Ishikawa (cell line): ENCODE measurements at regions not wholly inside any gene's neighbourhood (a gene's known extent, or its start where the extent isn't known, plus 50 kb on each side); places are given as distances from the start of the nearest gene placed in this dataset.

Experiments used
- CEBPB ChIP-seq: IDR thresholded peaks from 2 replicates; pipeline ENCODE4 v1.6.1; 2012
- CREB1 ChIP-seq: IDR thresholded peaks from 2 replicates; pipeline ENCODE4 v1.6.1; 2012; ENCODE audit warnings: low read depth
- FOXM1 ChIP-seq: IDR thresholded peaks from 2 replicates; pipeline ENCODE4 v1.6.1; 2012; ENCODE audit warnings: low read depth, borderline replicate concordance
- NFIC ChIP-seq: IDR thresholded peaks from 2 replicates; pipeline ENCODE4 v1.6.1; 2012
- RAD21 ChIP-seq: IDR thresholded peaks from 2 replicates; pipeline ENCODE4 v1.6.1; 2012; ENCODE audit warnings: low read depth
- TAF1 ChIP-seq: IDR thresholded peaks from 2 replicates; pipeline ENCODE4 v1.6.1; 2012; ENCODE audit warnings: low read depth, mild to moderate bottlenecking
- TCF12 ChIP-seq: IDR thresholded peaks from 2 replicates; pipeline ENCODE4 v1.6.1; 2012; ENCODE audit warnings: low read depth
- TEAD4 ChIP-seq: IDR thresholded peaks from 2 replicates; pipeline ENCODE4 v1.6.1; 2012
- YY1 ChIP-seq: IDR thresholded peaks from 2 replicates; pipeline ENCODE4 v1.6.1; 2012; ENCODE audit warnings: low read depth
- ZBTB7A ChIP-seq: IDR thresholded peaks from 2 replicates; pipeline ENCODE4 v1.6.1; 2012; ENCODE audit warnings: low read depth
- TF ChIP-seq, protein P1 (sequence below): IDR thresholded peaks from 2 replicates; pipeline ENCODE4 v1.6.1; 2012; ENCODE audit warnings: low read depth, mild to moderate bottlenecking
- TF ChIP-seq, protein P2 (sequence below): IDR thresholded peaks from 2 replicates; pipeline ENCODE4 v1.6.1; 2012
- TF ChIP-seq, protein P3 (sequence below): IDR thresholded peaks from 2 replicates; pipeline ENCODE4 v1.6.1; 2012

DNA sequence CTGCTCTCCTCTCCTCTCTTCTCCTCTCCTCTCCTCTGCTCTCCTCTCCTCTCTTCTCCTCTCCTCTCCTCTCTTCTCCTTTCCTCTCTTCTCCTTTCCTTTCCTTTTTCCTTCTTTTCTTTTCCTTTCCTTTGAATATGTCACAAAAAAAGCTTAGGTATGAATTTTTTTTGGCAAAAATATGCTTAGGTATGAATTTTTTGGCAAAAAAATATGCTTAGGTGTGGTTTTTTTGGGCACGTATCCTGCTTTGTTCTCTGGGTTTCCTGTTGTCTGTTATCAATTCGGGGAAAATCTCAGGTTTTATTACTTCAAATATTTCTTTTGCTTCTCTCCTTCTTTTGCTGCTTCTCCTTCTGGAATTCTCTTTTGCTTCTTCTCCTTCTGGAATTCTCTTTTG, 155.5 kb upstream of the PMEPA1 start:
- TF ChIP-seq TAF1 (no peak), TCF12 (no peak), CEBPB (no peak), ZBTB7A (no peak), RAD21 (no peak), YY1 (no peak), CREB1 (no peak), TEAD4 (no peak), FOXM1 (no peak), NFIC (no peak)
- TF ChIP-seq, protein P1, sequence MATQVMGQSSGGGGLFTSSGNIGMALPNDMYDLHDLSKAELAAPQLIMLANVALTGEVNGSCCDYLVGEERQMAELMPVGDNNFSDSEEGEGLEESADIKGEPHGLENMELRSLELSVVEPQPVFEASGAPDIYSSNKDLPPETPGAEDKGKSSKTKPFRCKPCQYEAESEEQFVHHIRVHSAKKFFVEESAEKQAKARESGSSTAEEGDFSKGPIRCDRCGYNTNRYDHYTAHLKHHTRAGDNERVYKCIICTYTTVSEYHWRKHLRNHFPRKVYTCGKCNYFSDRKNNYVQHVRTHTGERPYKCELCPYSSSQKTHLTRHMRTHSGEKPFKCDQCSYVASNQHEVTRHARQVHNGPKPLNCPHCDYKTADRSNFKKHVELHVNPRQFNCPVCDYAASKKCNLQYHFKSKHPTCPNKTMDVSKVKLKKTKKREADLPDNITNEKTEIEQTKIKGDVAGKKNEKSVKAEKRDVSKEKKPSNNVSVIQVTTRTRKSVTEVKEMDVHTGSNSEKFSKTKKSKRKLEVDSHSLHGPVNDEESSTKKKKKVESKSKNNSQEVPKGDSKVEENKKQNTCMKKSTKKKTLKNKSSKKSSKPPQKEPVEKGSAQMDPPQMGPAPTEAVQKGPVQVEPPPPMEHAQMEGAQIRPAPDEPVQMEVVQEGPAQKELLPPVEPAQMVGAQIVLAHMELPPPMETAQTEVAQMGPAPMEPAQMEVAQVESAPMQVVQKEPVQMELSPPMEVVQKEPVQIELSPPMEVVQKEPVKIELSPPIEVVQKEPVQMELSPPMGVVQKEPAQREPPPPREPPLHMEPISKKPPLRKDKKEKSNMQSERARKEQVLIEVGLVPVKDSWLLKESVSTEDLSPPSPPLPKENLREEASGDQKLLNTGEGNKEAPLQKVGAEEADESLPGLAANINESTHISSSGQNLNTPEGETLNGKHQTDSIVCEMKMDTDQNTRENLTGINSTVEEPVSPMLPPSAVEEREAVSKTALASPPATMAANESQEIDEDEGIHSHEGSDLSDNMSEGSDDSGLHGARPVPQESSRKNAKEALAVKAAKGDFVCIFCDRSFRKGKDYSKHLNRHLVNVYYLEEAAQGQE = no peak
- TF ChIP-seq, protein P2, sequence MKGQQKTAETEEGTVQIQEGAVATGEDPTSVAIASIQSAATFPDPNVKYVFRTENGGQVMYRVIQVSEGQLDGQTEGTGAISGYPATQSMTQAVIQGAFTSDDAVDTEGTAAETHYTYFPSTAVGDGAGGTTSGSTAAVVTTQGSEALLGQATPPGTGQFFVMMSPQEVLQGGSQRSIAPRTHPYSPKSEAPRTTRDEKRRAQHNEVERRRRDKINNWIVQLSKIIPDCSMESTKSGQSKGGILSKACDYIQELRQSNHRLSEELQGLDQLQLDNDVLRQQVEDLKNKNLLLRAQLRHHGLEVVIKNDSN = no peak
- TF ChIP-seq, protein P3, sequence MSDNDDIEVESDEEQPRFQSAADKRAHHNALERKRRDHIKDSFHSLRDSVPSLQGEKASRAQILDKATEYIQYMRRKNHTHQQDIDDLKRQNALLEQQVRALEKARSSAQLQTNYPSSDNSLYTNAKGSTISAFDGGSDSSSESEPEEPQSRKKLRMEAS = no peak
